Ectodermal cell (in vitro differentiated cells): ENCODE measurements at regions not wholly inside any gene's neighbourhood (a gene's known extent, or its start where the extent isn't known, plus 50 kb on each side); places are given as distances from the start of the nearest gene placed in this dataset.

Experiments
- H3K27ac ChIP-seq: 2 replicates; pipeline ENCODE4 v1.7.0; 2013; ENCODE audit warnings: mild to moderate bottlenecking, low read depth, low read length; ENCODE audit not compliant: insufficient read depth, poor library complexity, severe bottlenecking
- H3K27me3 ChIP-seq: 2 replicates; pipeline ENCODE4 v1.7.0; 2013; ENCODE audit warnings: mild to moderate bottlenecking, low read length; ENCODE audit not compliant: insufficient read depth, control insufficient read depth, poor library complexity, severe bottlenecking
- H3K36me3 ChIP-seq: one replicate; pipeline ENCODE4 v1.7.0; 2013; ENCODE audit warnings: low read length; ENCODE audit not compliant: control insufficient read depth, insufficient read depth
- H3K4me1 ChIP-seq: one replicate; pipeline ENCODE4 v1.7.0; 2013; ENCODE audit warnings: low read length; ENCODE audit not compliant: control insufficient read depth, insufficient read depth
- H3K4me3 ChIP-seq: 2 replicates; pipeline ENCODE4 v1.7.0; 2013; ENCODE audit warnings: low read depth, low read length, control low read depth; ENCODE audit not compliant: insufficient read depth
- H3K9me3 ChIP-seq: 2 replicates; pipeline ENCODE4 v1.7.0; 2013; ENCODE audit warnings: mild to moderate bottlenecking, low read length, moderate library complexity; ENCODE audit not compliant: control insufficient read depth
- WGBS, 2 experiments: methylation state at CpG; one replicate each; pipeline ENCODE4 v1.1.7; 2013; ENCODE audit warnings: missing lambda C conversion rate in 2 of 2; 5-methylcytosine and 5-hydroxymethylcytosine counted together

- Histone ChIP-seq H3K36me3 (no peaks in the 10 kb centered on the region), H3K9me3 (no peaks in the 10 kb centered on the region), H3K4me1 (no peaks in the 10 kb centered on the region), H3K27ac (no peak overlapping the region), H3K27me3 (no peaks in the 10 kb centered on the region), H3K4me3 (no peak overlapping the region)
- 92 to 97% methylated on average over 3 of the region's 3 CpGs for WGBS, 2 experiments
Measured at GRCh38 chr2:117436697-117437096, 377.8 kb upstream of the DDX18 start.

GRCh38 chr2:117470311-117471095, 344.0 kb upstream of the DDX18 start:
- H3K36me3 ChIP-seq: no peaks in the 10 kb centered on the region
- H3K27ac ChIP-seq: no peak overlapping the region
- peaks cover 5% of the 10 kb centered on the region for H3K4me1 ChIP-seq
- 75 to 78% methylated on average over 7 of the region's 7 CpGs for WGBS, 2 experiments
- no peak overlapping the region for H3K4me3 ChIP-seq
- H3K27me3 ChIP-seq: no peaks in the 10 kb centered on the region
- no peaks in the 10 kb centered on the region for H3K9me3 ChIP-seq

GRCh38 chr2:117481608-117482007, 332.9 kb upstream of the DDX18 start:
- no peak overlapping the region for H3K4me3 ChIP-seq
- no peaks in the 10 kb centered on the region for H3K9me3 ChIP-seq
- no peaks in the 10 kb centered on the region for H3K4me1 ChIP-seq
- H3K36me3 ChIP-seq: no peaks in the 10 kb centered on the region
- no peaks in the 10 kb centered on the region for H3K27me3 ChIP-seq
- WGBS, 2 experiments: 89 to 92% methylated on average over 1 of the region's 1 CpG
- H3K27ac ChIP-seq: no peak overlapping the region

GRCh38 chr2:117485588-117485987, 328.9 kb upstream of the DDX18 start:
- no peaks in the 10 kb centered on the region for H3K9me3 ChIP-seq
- whole genome bisulfite sequencing, 2 experiments: 90 to 95% methylated on average over 3 of the region's 3 CpGs
- H3K4me1 ChIP-seq: no peaks in the 10 kb centered on the region
- H3K36me3 ChIP-seq: no peaks in the 10 kb centered on the region
- no peaks in the 10 kb centered on the region for H3K27me3 ChIP-seq
- H3K27ac ChIP-seq: no peak overlapping the region
- no peak overlapping the region for H3K4me3 ChIP-seq

GRCh38 chr2:117486081-117486480, 328.4 kb upstream of the DDX18 start:
- H3K4me3 ChIP-seq: no peak overlapping the region
- WGBS, 2 experiments: 95 to 97% methylated on average over 2 of the region's 2 CpGs
- no peaks in the 10 kb centered on the region for H3K9me3 ChIP-seq
- H3K27ac ChIP-seq: no peak overlapping the region
- H3K36me3 ChIP-seq: no peaks in the 10 kb centered on the region
- no peaks in the 10 kb centered on the region for H3K27me3 ChIP-seq
- H3K4me1 ChIP-seq: no peaks in the 10 kb centered on the region

GRCh38 chr2:117492209-117492851, 322.2 kb upstream of the DDX18 start:
- Histone ChIP-seq H3K4me1 (peaks cover 8% of the 10 kb centered on the region), H3K27me3 (no peaks in the 10 kb centered on the region), H3K36me3 (peaks cover 8% of the 10 kb centered on the region), H3K9me3 (no peaks in the 10 kb centered on the region), H3K4me3 (no peak overlapping the region), H3K27ac (no peak overlapping the region)
- WGBS, 2 experiments: 94 to 100% methylated on average over 2 to 3 of the region's 3 CpGs

- Histone ChIP-seq H3K4me3 (no peak overlapping the region), H3K36me3 (peaks cover 7% of the 10 kb centered on the region), H3K27me3 (no peaks in the 10 kb centered on the region), H3K9me3 (no peaks in the 10 kb centered on the region), H3K27ac (no peak overlapping the region), H3K4me1 (no peaks in the 10 kb centered on the region)
- WGBS, 2 experiments: 92 to 94% methylated on average over 2 of the region's 3 CpGs
Measured at GRCh38 chr2:117500721-117501120, 313.8 kb upstream of the DDX18 start.

- Histone ChIP-seq H3K36me3 (no peaks in the 10 kb centered on the region), H3K27me3 (no peaks in the 10 kb centered on the region), H3K4me3 (no peak overlapping the region), H3K4me1 (no peaks in the 10 kb centered on the region), H3K27ac (no peak overlapping the region), H3K9me3 (no peaks in the 10 kb centered on the region)
- 85 to 90% methylated on average over 5 of the region's 5 CpGs for WGBS, 2 experiments
Measured at GRCh38 chr2:117502121-117502520, 312.4 kb upstream of the DDX18 start.

GRCh38 chr2:117512307-117512706, 302.2 kb upstream of the DDX18 start:
- no peaks in the 10 kb centered on the region for H3K9me3 ChIP-seq
- no peaks in the 10 kb centered on the region for H3K27me3 ChIP-seq
- H3K36me3 ChIP-seq: no peaks in the 10 kb centered on the region

GRCh38 chr2:117514371-117514770, 300.1 kb upstream of the DDX18 start:
- no peak overlapping the region for H3K27ac ChIP-seq
- 87 to 88% methylated on average over 1 of the region's 1 CpG for WGBS, 2 experiments
- H3K4me1 ChIP-seq: no peaks in the 10 kb centered on the region
- no peaks in the 10 kb centered on the region for H3K36me3 ChIP-seq
- no peak overlapping the region for H3K4me3 ChIP-seq
- no peaks in the 10 kb centered on the region for H3K27me3 ChIP-seq
- no peaks in the 10 kb centered on the region for H3K9me3 ChIP-seq

More at GRCh38 chr2:117512307-117512706, 302.2 kb upstream of the DDX18 start:
- Histone ChIP-seq H3K27ac (no peak overlapping the region), H3K4me3 (no peak overlapping the region), H3K4me1 (no peaks in the 10 kb centered on the region)
- WGBS, 2 experiments: 88 to 90% methylated on average over 2 of the region's 2 CpGs
